Esophagus muscularis mucosa (tissue), 3 donors: ENCODE measurements at regions not wholly inside any gene's neighbourhood (a gene's known extent, or its start where the extent isn't known, plus 50 kb on each side); places are given as distances from the start of the nearest gene placed in this dataset.

Experiments
- CTCF ChIP-seq, 3 experiments: fragments of 200-600 bp in 2 of 3; fragments of 450-650 bp in 1 of 3; sonication (generic) in 2 of 3; IDR thresholded peaks; one replicate each; pipeline ENCODE4 v1.5.1; 2017 to 2019; ENCODE audit warnings: antibody characterized with exemption in 3 of 3, mild to moderate bottlenecking in 2 of 3, moderate library complexity in 1 of 3
- POLR2A ChIP-seq: fragments of 450-650 bp; IDR thresholded peaks from one replicate; pipeline ENCODE4 v1.6.1; 2017; ENCODE audit warnings: antibody characterized with exemption, moderate library complexity, mild to moderate bottlenecking, low read depth
- POLR2AphosphoS5 ChIP-seq, 2 donors: sonication (generic); formaldehyde crosslinking; IDR thresholded peaks; one replicate each; pipeline ENCODE4 v1.6.1; 2017; ENCODE audit warnings: antibody characterized with exemption in 2 of 2

- no peak for TF ChIP-seq CTCF (IDR thresholded peaks at IDR 0.05)
- no peak for TF ChIP-seq POLR2A
- no peak for TF ChIP-seq POLR2AphosphoS5 (IDR thresholded peaks at IDR 0.05)
These were observed 59.3 kb downstream of the C7orf25 start for GRCh38 chr7:42852531-42852930.
